SKM-1 treated with dmso at 0.1 percent for 144 hours (cell line): ENCODE measurements at regions not wholly inside any gene's neighbourhood (a gene's known extent, or its start where the extent isn't known, plus 50 kb on each side); places are given as distances from the start of the nearest gene placed in this dataset.

ENCODE experiments used
- DNase-seq: peaks from one replicate; lab custom pipeline; 2025; ENCODE audit not compliant: unreplicated experiment; lab: John Stamatoyannopoulos, UW

GRCh38 chr1:29865051-29865450 is 628.7 kb downstream of the PTPRU start:
- DNase-seq: no peak

- DNase-seq: no peak
Observed at GRCh38 chr1:29864431-29865022, 628.2 kb downstream of the PTPRU start.

GRCh38 chr1:29861922-29862321 is 625.6 kb downstream of the PTPRU start:
- no peak for DNase-seq

- DNase-seq: no peak
Observed at GRCh38 chr1:29861446-29861845, 625.1 kb downstream of the PTPRU start.

- no peak for DNase-seq
Observed at GRCh38 chr1:29860681-29861080, 624.4 kb downstream of the PTPRU start.

DNA sequence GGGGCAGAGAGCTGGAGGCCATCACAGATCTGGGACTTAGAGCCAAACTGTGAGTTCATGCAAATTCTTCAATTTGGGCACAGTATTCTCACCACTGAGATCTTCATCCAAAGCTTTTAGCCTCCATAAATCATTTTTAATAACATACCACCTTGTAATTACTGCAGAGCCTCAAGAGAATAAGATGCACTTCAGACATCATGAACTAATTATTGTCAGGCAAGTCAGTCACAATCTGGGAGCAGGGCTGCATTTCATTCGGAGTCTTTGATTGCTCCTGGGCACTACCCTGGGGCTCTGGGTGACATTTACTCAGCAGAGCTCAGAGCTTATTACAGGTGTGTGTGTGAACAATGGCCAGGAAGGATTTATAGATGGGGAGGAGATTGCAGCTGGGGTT is 623.7 kb downstream of the PTPRU start:
- no peak for DNase-seq

GRCh38 chr1:29859126-29859525 is 622.8 kb downstream of the PTPRU start:
- no peak for DNase-seq

GRCh38 chr1:29858646-29859045 is 622.3 kb downstream of the PTPRU start:
- DNase-seq: no peak

DNA sequence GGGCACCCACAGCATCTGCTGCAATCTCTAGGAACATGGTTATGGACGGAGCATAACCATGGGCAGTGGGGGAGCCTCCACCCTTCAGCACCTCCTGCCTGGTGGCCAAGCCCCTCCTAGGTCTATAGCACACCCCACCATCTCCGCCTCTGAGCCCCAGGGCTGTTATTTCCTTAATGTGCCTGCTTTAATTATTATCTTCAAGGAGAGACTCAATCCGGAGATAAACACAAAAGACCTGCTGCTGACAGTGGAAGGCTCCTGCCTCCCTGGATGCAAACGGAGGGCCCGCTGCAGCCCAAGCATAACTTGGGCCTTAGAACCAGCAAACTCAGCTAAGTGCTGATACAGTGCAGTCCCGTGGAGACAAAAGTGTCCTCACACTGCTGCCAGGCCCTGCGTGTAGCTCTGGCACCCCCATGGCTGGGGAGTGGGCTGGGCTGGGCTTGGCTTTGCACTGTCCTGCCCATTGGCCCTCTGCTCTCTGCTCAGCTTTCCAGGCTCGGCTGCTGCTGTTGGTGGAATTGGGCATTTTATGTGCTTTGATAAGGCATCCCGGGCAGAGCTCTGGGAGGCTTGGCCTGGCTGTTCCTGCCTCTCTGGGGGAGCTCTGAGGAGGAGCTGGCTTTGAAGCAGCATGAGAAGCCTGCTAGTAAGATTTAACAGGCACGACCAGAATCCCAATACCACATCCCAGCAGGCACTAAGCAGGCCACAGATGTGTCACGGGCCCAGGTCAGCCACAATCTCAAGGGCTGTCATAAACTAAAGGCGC is 620.2 kb downstream of the PTPRU start:
- DNase-seq: no peak

DNA sequence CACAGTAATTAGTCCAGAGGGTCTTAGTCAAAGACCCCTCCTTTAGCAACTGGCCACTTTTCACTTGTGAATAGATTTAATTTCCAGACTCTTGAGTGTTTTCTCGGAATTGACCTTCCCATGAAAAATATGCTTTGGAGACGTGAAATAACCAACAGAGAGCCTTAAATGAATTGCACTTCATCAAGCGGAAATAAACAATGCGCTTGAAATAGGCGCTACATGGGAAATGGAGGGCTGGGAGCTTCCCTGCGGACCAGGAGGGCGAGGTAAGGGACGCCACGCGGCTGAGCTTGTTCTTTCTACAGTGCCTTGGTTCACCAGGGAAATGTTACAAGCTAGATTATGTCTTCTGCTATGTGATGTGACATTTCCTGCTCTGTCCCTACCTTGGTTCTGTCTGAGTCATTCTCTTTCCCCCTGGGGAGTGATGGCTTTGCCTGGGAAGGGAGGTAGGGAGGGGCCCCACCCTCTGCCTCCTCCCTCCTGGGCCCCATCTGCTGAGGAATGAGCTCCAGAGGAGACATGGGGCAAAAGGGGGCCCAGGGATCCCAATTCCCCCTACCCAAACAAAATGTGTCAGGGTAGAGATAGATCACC is 619.3 kb downstream of the PTPRU start:
- no peak for DNase-seq

GRCh38 chr1:29854700-29855276 is 618.5 kb downstream of the PTPRU start:
- DNase-seq: no peak

DNA sequence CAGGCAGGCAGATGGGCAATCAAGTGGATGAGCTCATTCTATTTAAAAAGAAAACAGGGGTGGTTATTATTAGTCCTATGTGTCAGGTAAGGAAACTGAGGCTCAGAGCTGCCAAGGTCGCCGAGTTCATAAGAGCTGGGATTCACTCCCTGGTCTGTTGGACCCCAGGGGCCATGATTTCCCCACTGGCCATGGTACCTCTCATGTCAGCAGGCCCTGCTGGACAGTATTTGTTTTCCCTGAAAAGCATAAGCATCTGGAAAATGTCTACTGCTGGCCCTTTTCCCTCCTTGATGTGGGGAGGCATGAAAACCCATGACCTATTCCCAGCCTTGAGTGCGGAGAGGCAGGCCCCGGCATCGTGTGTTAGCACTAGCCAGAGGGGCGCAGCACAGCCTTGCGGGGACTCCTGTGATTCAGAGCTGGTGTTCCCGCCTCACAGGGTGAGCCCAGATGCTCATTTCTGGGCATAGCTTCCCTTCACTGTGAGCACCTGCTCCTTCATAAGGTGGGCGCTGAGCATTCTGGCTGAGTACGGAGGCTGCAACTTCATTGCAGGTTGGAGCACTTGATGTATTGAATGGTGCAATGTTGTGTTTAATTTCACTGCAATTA is 617.5 kb downstream of the PTPRU start:
- DNase-seq: no peak

GRCh38 chr1:29852248-29852647 is 615.9 kb downstream of the PTPRU start:
- DNase-seq: no peak

- DNase-seq: no peak
Observed at GRCh38 chr1:29851691-29852090, 615.4 kb downstream of the PTPRU start.

DNA sequence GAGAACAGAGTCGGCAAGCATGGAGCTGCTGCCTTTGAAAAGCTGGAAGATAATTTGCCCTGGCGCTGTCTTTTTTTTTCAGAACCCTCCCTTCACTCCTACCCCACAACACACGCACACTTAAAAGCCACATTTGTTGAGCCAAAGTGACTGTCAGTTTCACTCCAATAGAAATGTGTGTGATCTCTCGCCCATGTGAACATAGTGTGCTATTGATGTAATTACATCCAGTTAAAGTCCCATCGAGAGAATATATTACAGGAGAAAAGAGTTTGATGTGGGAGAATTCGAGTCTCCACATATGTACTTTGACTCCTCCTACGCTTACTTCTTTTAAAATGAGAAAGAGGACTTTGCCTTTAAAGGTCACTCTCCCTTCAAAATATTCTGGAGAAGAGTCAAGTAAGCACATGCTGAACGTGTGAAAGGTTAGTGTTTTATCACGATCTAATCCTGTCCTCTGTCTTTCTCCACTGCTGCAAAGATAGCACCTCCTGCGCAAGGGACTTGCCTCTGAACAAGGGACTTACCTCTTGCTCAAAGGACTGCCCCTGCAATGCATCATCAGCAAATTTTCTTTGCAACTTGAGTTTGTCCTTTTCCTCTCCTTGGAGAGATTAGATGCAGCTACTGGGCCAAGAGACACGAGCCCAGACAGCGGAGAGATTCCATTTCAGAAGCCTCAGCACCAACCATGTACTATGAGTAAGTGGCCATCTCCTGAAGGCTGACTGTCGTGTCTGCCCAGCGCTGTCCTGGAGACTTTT is 613.9 kb downstream of the PTPRU start:
- DNase-seq: no peak

- DNase-seq: peak; percentile 0
Observed at GRCh38 chr1:29849038-29849750, 612.9 kb downstream of the PTPRU start.

DNA sequence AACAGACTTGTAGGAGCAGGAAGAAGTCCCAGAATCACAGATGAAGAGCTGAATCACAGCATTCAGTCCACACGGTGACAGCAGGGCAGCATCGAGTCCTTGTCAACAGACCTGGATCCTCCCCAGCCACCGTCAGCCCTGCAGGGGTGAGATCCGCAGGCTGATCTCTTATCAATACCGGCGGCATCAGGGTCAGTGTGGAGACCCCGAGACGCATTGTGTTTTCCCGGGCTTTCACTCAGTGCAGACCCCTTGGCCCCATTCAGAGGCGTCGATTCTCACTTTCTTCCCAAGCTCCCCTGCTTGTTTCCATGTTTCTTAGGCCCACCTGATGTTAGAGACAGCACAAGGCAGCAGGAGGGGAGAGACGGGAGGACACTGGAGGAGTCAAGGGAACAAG is 609.6 kb downstream of the PTPRU start:
- no peak for DNase-seq

- DNase-seq: no peak
Observed at GRCh38 chr1:29842130-29842529, 605.8 kb downstream of the PTPRU start.

DNA sequence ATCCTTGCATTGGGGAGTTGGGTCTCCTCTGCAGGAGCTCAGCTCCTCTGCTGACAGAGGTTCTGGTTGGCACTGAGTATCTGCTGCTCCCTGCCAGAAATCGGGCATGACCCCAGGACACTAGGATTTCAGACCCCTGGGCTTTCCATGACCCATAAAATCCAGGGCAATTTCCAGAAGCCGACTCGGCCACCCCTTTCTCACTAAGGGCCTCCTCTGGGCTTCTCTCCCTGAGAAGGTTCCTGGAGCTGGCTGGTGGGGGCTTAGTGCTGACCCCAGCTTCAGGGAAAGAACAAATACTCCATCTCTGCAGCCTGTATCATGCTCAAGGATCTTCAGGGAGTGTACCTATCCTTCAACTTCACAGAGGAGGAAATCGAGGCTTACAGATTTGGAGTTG is 603.4 kb downstream of the PTPRU start:
- no peak for DNase-seq

GRCh38 chr1:29838738-29839320 is 602.5 kb downstream of the PTPRU start:
- DNase-seq: no peak
